ENCODE measurements at regions not wholly inside any gene's neighbourhood (a gene's known extent, or its start where the extent isn't known, plus 50 kb on each side); places are given as distances from the start of the nearest gene placed in this dataset.
"Not testable (repeated sequence)": the region's sequence is repeated elsewhere in the genome, so short reads cannot be mapped to it uniquely, and the experiment has no call there.

DNA sequence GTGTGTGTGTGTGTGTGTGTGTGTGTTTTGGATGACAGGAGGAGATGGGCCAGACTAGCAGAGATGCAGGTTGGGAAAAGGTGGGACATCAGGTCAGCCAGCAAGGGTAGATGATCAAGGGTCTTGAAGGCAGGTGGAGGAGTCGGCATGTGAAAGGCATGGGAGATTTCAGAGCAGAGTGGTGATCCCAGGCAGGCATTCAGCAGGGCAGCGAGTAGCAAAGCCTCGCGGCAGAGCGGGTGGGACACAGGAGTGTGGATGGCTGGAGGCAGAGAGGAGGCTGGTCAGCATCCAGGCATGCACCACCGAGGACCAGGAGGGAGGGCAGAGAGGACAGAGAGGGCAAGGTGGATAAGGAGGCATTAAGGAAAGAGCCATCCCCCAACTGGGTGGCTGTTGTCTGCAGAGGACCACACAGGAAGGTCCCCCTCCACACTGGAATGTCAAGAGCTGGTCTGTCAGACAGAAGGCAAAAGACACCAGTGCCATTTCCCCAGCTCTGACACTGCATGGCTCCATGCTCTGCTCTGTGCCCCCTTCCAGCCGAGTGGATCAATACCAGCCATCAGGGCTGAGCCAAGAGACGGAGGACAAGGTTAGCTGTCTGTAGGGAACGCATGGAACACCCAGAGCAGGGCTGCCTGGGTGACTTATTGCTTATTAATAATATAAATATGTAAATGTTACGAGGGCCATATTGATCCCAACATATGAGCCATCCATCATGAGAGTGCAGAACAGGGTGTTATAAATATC, 74.8 kb upstream of the RPL38 start:
- no peak for FAIRE-seq

DNA sequence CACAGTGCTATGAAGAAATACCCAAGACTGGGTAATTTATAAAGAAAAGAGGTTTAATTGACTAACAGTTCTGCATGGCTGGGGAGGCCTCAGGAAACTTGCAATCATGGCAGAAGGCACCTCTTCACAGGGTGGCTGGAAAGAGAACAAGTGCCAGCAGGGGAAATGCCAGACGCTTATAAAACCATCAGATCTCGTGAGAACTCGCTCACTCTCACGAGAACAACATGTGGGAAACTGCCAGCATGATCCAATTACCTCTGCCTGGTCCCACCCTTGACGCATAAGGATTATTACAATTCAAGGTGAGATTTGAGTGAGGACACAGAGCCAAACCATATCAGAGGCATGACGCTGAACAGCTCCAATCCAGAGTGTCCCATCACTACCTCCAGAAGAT, 73.7 kb upstream of the RPL38 start:
- not testable (repeated sequence) for FAIRE-seq

DNA sequence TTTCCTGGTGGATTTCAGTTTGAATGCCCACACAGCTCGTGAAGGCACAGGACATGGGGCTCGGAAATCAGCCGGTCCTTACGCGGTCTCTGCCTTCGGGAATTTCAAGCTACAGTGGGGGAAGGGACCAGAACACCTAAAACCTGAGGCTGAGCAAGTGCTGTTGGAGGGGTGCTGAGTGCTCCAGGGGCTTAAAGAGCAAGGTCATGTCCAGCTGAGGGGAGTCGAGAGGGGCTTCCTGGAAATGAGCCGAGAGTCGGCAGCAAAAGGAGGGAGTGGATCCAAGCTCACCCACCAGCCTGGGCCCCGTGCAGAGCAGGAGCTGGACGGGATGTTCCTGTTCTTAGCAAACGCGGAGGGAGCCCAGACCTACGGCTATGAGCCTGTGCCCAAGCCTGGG, 73.2 kb upstream of the RPL38 start:
- no peak for FAIRE-seq

DNA sequence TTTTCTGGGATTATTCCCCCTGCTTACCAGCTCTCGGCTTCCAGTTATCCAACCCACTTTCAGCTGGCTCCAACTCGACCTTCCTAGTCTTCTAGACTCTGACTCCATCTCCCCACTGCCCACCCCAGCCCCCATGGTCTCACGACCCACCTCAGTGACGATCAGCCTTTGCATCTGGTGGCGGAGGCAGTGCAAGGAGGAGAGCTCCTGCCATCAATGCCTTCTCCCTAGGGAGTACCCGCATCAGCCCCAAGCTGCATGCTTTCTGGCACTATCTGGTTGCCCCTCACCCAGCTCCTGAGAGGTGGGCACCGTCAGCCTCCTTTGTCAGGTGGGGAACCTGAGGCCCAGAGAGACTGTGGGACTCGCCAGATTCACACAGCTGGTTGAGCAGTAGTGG, 72.6 kb upstream of the RPL38 start:
- no peak for FAIRE-seq

DNA sequence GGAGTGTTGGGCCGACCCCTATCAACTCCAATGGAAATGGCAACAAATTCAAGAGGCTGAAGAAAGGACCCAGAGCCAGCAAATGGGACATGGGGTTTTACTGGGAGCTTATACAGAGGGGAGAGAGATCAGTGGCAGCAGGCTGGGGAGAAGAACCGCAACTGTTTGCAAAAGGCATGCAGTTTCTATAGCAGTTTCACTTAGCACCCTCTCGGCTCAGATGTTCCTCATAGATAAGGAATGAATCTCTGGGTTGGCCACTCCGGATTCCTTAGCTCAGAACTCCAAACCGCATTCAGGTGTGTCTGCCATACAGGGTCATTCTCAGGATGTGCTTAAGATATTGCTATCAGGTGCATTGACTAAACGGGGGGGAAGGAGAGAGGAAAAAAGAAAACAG, 71.1 kb upstream of the RPL38 start:
- FAIRE-seq = no peak

DNA sequence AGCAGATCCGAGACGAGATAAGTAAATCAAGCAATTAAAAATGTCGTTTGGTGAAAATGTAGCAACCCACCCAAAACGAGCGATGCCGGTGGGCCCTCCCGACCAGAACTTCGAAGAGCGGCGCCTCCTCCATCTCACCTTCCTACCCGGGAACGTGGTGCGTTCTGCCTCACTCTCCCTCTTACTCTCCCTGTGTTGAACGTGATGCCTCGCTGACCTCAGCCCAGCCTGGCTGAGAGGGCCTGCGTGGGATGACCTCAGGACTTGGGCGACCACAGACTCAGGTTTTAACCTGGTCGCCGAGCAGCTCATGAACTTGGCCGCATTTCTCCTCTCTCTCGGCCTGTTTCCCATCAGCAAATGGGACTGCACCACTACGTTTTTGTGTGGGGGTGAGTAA, 69.7 kb upstream of the RPL38 start:
- FAIRE-seq = no peak

DNA sequence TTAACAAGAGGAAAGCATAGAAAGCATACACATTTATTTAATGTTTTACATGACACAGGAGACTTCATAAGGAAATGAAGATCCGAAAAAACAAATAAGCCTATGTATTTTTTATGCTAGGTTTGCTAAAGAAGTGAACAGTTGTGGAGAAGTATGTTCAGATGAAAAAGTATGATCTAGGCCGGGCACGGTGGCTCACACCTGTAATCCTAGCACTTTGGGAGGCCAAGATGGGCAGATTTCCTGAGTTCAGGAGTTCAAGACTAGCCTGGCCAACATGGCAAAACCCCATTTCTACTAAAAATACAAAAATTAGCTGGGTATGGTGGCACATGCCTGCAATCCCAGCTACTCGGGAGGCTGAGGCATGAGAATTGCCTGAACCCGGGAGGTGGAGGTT, 69.2 kb upstream of the RPL38 start:
- FAIRE-seq = not testable (repeated sequence)

DNA sequence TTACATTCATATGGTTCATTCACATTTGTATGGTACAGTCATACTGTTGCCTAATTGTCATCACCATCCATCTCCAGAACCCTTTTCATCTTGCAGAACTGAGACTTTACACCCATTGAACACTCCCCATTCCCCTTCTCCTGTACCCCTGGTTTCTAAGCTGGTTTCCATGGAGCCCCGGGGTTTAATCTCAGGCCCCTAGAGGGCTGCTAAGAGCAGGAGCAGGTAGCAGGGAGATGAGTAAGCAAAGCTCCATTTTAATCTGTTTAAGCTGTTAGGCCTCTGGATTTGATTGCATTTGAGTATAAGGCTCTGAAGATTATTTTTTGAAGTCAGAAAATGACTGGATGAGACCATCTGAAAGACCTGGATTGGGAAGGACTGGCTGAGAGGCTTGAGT, 68.5 kb upstream of the RPL38 start:
- FAIRE-seq = no peak

DNA sequence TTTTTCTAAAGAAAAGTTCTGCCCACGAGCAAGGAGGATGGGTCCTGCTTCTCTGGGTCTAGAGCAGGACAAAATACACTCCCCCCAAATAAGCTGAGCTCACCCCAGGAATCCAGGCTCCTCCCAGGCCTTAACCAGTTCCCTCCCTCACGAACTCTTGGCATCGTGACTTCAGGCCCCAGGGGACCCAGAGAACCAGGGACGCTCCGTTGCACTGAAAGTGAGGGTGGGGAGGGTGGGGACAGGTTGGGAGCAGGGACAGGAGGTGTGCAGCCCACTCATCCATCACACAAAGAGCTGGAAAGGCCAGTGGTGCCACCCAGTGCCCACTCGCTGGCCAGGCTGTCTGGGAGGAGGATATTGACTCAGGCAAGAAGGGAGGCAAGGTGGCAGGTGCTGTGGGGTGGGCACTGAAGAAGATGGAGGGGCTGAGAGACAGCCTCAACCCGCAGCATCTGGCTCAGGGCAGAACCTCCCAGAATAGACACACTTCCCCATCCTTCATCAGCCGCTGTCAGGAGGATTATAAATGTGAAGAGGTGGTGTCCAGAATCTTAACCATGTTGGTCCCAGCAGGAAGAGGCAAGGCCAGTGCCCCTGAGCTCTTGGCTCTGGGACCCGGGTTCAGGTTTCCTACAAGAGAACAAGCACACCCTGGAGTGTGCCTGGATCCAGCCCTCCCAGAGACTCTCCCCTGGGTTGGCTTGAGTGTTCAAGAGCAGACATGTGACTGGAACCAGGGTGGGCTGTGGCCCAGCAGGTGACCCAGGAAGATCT, 67.9 kb upstream of the RPL38 start:
- FAIRE-seq = no peak

DNA sequence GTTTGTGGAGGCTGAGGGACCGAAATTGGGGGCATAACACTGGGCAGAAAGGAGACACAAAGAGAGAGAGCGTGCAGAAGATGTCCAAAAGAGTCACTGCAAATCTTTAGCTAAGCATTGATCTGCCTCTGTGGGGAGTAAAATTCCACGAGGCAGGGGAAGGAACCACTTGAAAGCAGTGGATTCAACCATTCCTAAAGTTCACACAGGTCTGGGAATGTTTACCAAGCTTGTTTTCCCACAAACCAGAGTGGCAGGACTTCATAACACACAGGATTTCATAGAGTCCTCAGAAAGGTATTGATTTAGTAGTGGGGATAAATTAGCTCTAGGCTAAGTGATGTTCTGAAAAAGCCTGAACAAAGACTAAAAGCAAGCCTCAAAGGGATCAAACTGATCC, 66.1 kb upstream of the RPL38 start:
- FAIRE-seq = no peak

DNA sequence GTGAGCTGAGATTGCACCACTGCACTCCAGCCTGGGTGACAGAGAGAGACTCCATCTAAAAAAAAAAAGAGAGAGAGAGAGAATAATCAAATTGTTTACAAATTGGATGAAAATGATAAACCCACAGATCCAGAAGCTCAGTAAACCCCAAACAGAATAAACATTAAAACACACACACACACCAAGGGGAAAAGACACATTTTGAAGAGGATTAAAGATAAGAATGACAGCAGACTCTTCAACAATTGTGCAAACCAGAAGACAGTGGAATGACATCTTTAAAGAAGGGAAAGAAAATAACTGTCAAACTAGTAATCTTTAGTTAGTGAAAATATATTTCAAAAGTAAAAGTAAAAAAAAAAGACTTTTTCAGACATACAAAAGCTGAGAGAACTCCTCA, 64.4 kb upstream of the RPL38 start:
- no peak for FAIRE-seq

DNA sequence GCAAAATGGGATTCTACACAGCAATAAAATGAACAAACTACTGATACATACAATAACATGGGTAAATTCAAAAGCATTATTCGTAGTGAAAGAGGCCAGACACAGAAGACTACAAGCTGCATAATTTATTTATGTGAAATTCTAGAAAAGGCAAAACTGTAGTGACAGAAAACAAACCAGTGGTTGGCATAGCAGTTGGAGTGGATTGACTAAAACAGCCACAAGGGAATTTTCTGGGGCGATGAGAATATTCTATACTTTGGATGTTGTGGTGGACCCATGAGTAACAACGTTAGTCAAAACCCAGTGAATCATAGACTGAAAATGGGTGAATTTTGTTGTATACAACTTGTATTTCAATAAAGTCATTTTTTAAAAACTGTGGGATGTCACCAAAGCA, 63.2 kb upstream of the RPL38 start:
- no peak for FAIRE-seq

DNA sequence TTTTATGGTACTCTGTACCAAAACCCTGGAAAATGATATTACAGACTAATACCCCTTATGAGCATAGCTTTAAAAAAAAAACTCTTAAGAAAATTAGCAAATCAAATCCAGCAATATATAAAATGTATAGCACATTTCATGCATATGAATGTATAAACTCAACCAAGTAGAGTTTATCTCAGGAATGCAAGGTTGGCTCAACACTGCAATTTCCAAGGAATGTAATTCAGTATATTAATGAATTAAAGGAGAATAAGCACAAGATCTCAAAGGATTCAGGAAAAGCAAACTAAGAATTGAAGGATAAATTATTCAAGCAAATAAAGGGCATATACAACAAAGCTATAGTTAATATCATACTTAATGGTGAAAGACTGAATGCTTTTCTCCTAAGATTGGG, 61.9 kb upstream of the RPL38 start:
- FAIRE-seq = no peak

DNA sequence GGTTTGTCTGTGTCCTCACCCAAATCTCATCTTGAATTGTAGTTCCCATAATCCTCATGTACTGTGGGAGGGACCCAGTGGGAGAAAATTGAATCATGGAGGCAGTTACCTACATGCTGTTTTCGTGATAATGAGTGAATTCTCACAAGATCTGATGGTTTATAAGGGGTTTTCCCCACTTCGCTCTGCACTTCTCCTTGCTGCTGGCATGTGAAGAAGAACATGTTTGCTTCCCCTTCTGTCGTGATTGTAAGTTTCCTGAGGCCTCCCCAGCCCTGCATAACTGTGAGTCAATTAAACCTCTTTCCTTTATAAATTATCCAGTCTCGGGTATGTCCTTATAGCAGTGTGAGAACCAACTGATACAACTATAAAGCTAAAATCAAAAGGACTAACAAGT, 60.2 kb upstream of the RPL38 start:
- FAIRE-seq = not testable (repeated sequence)

DNA sequence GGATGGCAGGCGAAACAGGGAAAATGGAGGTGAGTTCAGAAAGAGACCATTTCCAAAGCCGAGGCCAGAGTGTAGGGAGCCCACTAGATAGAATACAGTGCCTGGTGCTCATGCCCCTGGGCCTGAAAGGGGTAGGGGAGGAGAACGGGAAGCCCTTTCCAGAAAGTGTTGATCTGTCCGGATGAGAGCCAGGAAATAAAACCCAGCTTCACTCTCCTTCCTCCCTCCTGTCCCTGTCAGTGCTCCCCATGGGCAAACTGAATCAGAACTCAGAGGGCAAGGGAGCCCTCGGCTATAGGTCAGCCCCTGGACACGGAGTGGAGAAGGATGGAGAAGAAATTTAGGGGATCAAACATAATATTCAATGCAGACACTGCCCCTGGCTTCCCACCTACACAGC, 57.7 kb upstream of the RPL38 start:
- no peak for FAIRE-seq

DNA sequence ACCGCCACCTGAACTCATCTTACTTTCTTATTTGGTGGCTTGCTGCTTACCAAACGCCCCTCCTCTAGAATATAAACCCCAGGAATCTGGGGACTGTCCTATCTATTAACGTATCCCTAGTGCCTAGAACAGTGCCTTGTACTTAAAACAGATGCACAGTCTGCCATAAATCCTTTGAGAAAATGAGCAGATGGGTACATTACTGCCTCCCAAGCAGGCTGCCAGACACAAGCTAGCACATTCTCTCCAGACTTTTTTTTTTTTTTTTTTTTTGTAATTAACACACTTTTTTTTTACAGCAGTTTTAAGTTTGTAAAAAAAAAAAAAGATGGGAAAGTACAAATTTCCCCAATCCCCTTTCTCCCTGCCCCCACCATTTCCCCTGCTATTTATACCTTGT, 57.3 kb upstream of the RPL38 start:
- no peak for FAIRE-seq

DNA sequence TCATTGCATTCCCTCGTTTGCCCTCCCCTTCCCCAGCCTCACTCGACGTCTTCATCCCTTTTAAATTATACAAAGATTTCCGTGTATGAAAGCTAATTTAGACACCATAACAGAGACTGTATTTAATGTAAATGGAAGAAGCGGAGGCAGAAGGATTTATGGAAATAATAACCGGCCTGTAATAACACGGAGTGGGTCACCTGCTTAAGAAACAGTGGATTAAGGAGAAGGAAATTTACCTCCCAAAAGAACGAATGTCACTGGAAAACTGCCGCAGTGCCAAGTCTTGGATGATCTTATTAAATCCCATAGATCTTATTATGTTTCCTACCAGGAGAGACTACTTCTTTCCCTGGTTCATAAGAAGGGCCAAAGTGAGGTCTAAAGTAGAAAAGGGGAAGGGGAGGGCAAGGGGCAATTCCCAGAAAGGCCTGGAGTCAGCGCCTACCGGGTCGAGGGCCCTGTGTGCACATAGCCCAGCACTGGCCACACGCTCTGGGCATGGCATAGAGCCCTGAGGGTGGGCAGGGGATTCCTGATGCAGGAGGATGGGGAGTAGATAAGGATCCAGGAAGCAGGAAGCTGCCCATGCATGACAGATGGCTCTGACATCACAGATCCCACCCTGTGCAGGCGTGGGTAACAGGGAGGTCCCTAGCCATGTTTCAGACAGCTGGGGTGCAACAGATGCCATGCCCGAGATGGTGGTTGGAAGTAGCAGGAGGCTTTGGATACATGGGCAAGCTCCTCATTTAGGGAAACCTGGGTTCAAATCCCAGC, 56.2 kb upstream of the RPL38 start:
- FAIRE-seq = no peak

DNA sequence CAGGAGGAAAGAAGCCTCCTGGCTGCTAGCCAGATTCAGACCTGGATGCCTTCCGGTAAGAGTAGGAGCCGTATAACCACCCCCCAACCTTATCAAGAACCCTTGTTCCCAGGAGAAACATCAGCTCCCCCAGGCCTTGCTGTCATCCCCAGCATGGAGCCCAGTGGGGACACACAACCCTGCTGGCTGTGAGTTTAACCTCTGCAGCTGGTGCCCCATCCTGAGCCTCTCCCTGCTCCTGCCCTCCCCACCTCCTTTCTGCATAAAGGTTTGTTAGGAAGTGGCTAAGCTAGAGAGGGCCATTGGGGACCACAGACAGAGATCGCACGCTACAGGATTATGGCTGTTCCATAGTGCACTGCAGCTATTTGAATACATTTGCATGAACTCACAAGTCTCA, 55.5 kb upstream of the RPL38 start:
- FAIRE-seq = no peak

DNA sequence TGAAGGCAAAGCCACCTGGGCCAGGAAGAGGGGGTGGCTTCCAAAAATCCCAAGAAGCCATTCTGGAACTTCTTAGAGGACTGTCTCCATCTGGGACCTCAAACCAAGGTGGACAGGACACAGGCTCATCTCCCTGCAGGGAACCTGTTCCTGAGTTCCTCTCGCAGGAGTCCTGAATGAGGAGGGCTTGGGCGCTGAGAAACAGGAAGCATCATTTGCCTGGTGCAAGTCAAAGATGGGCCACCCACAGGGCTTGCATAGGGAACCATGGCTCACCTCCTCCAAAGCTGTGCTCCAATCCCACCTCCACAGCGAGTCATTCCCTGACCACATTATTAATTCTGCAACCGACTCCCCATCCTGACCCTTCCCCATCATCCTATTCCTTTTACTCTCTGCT, 55.0 kb upstream of the RPL38 start:
- FAIRE-seq = no peak

DNA sequence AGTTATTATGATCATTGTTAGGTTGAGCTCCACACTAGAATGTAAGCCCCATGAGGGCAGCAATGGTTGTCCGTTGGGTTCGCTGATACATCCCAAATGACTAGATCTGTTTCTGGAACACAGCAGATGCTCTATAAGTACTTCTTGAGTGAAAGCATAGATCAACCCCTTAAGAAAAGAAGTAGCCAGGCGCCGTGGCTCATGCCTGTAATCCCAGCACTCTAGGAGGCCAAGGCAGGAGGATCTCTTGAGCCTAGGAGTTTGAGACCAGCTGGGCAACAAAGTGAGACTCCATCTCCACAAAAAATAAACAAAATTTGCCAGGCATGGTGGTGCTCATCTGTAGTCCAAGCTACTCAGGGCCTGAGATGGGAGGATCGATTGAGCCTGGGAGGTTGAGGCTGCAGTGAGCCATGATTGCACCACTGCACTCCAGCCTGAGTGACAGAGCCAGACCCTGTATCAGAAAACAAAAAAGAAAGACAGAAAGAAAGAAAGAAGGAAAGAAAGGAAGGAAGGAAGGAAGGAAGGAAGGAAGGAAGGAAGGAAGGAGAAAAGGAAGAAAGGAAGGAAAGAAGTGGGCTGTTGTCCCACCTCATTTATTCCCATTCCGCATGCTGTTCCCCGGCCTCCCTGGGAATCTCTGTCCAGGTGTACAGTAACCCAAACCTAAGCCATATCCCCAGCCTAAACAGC, 54.4 kb upstream of the RPL38 start:
- FAIRE-seq = no peak

DNA sequence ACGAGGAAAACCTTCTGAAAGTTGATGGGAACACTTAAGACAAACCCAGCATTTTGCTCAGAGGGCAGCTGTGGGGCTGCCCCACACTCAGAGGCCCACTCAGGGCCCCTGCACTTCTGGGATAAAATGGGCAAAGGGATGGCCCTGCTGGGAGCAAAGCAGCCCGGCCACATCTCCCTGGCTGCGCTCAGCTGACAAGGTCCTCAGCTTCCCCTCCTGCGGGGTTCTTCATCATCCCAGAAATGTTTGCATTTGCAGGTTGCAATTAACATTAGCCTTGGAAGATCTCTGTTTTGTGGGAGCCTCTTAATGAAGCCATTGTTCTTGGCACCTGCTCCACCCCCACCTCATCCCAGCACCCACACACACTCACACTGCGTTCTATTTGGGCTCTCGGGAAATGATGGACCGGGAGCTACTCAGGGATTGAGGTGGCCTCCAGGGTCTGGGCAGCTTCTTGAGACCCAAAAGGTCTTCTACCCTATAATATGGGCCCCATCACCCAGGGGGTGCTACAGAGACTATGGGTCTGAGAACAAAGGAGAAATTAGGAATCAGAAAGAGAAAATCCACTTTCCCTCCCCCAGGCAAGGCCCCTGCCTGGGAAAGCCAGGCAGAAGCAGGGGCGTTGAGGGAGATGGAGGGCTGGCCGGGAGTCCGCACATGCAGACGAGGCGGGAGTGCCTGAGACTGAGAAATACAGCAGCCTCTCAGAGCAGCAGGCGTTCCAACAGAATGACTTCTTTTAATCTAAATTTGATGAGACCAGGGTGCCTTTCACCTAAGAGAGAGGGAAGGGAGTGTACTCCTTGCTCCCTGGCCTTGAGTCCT, 53.7 kb upstream of the RPL38 start:
- FAIRE-seq = no peak

DNA sequence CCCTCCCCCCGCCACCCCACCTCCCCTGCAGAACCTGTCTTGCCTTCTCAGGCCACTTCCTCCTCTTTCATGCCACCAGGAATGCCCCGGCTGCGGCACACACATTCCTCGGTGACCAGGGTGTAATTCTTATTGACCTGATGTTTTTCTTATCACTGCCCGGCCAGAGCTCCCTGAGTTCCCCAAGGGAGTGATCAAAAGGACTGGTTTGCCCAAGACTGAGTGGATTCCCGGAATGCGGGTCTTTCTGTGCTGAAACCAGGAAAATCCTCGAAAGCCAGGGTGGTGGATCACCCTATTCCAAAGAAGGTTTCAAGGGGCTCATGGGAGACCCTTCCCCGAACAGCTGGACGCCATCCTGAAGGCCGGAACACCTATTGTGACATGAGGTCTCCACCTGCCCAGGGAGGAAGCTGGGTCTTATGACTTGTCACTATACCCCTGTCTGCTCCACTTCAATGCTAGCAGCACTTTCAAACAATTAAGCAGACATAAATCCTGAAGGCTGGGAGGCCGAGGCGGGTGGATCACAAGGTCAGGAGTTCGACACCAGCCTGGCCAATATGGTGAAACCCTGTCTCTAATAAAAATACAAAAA, 53.0 kb upstream of the RPL38 start:
- FAIRE-seq = no peak

Data from islet of Langerhans (tissue), 1 donor.